Fibroblast of skin of abdomen (primary cell): ENCODE measurements at regions not wholly inside any gene's neighbourhood (a gene's known extent, or its start where the extent isn't known, plus 50 kb on each side); places are given as distances from the start of the nearest gene placed in this dataset.
A peak's percentile ranks its signal among the peaks of the same experiment; 100 is the strongest.
"Not testable (repeated sequence)": the region's sequence is repeated elsewhere in the genome, so short reads cannot be mapped to it uniquely, and the experiment has no call there.

ENCODE experiments used
- DNase-seq: peaks from one replicate; pipeline ENCODE4 v3.0.0-alpha.2; 2013

- DNase-seq = no peak
Observed at GRCh38 chr13:72585254-72585653, 142.2 kb downstream of the MZT1 start.

GRCh38 chr13:72571191-72571590, 156.2 kb downstream of the MZT1 start:
- no peak for DNase-seq

- no peak for DNase-seq
Observed at GRCh38 chr13:72570019-72570418, 157.4 kb downstream of the MZT1 start.

GRCh38 chr13:72567566-72567965, 159.9 kb downstream of the MZT1 start:
- DNase-seq = no peak

GRCh38 chr13:72566526-72566925, 160.9 kb downstream of the MZT1 start:
- DNase-seq = no peak

- peak; percentile 42 for DNase-seq
Observed at GRCh38 chr13:72565893-72566292, 161.5 kb downstream of the MZT1 start.

GRCh38 chr13:72562686-72563085, 164.7 kb downstream of the MZT1 start:
- no peak for DNase-seq

- no peak for DNase-seq
Observed at GRCh38 chr13:72561791-72562190, 165.6 kb downstream of the MZT1 start.

GRCh38 chr13:72559716-72560115, 167.7 kb downstream of the MZT1 start:
- peak; percentile 55 for DNase-seq

- DNase-seq = no peak
Observed at GRCh38 chr13:72556945-72557344, 170.5 kb downstream of the MZT1 start.

GRCh38 chr13:72555601-72556000, 171.8 kb downstream of the MZT1 start:
- DNase-seq = no peak

GRCh38 chr13:72552731-72553130, 174.7 kb downstream of the MZT1 start:
- no peak for DNase-seq

GRCh38 chr13:72545895-72546294, 181.5 kb downstream of the MZT1 start:
- not testable (repeated sequence) for DNase-seq

GRCh38 chr13:72545030-72545719, 182.3 kb downstream of the MZT1 start:
- no peak for DNase-seq

GRCh38 chr13:72544042-72544441, 183.4 kb downstream of the MZT1 start:
- DNase-seq = no peak

GRCh38 chr13:72542241-72542640, 185.2 kb downstream of the MZT1 start:
- no peak for DNase-seq

- peak; percentile 13 for DNase-seq
Observed at GRCh38 chr13:72541674-72542073, 185.8 kb downstream of the MZT1 start.

- no peak for DNase-seq
Observed at GRCh38 chr13:72540881-72541280, 186.5 kb downstream of the MZT1 start.

GRCh38 chr13:72539925-72540324, 187.5 kb downstream of the MZT1 start:
- no peak for DNase-seq

GRCh38 chr13:72537782-72538181, 189.6 kb downstream of the MZT1 start:
- DNase-seq = no peak

- no peak for DNase-seq
Observed at GRCh38 chr13:72537395-72537780, 190.0 kb downstream of the MZT1 start.

GRCh38 chr13:72536714-72537394, 190.6 kb downstream of the MZT1 start:
- no peak for DNase-seq

GRCh38 chr13:72534951-72535640, 192.3 kb downstream of the MZT1 start:
- no peak for DNase-seq

GRCh38 chr13:72530471-72530870, 197.0 kb downstream of the MZT1 start:
- DNase-seq = peak; percentile 87
